Liver (tissue), 8 donors: ENCODE measurements at regions not wholly inside any gene's neighbourhood (a gene's known extent, or its start where the extent isn't known, plus 50 kb on each side); places are given as distances from the start of the nearest gene placed in this dataset. TPM values are rescaled to one million over a fixed set of nuclear protein-coding genes. Genes with fewer than 3 reads are reported as not detected.

ENCODE experiments used
- DNase-seq: peaks from one replicate; pipeline ENCODE4 v3.0.0-alpha.2; 2017; ENCODE audit warnings: low spot score
- H3K27ac ChIP-seq, 2 donors: one replicate each; pipeline ENCODE4 v1.7.0; 2013; ENCODE audit warnings: inconsistent platforms in 2 of 2, low read length in 2 of 2, control low read depth in 1 of 2, low read depth in 1 of 2, mild to moderate bottlenecking in 1 of 2
- H3K27me3 ChIP-seq, 4 donors: one replicate each; pipeline versions ENCODE4 v1.6.1 to v1.7.0; 2013; ENCODE audit warnings: low read length in 3 of 4, inconsistent platforms in 1 of 4, mild to moderate bottlenecking in 1 of 4, moderate library complexity in 1 of 4; ENCODE audit not compliant: control insufficient read depth in 4 of 4, insufficient read depth in 4 of 4
- H3K36me3 ChIP-seq, 4 donors: one replicate each; pipeline versions ENCODE4 v1.6.1 to v1.7.0; 2013; ENCODE audit warnings: low read length in 3 of 4, mild to moderate bottlenecking in 3 of 4, low read depth in 1 of 4, moderate library complexity in 1 of 4; ENCODE audit not compliant: control insufficient read depth in 4 of 4, insufficient read depth in 3 of 4
- H3K4me1 ChIP-seq, 4 donors: one replicate each; pipeline versions ENCODE4 v1.6.1 to v1.7.0; 2013; ENCODE audit warnings: low read length in 3 of 4, mild to moderate bottlenecking in 3 of 4, moderate library complexity in 1 of 4; ENCODE audit not compliant: control insufficient read depth in 4 of 4, insufficient read depth in 4 of 4
- H3K4me3 ChIP-seq, 3 donors: one replicate each; pipeline versions ENCODE4 v1.6.1 to v1.7.0; 2013; ENCODE audit warnings: low read length in 3 of 3, control low read depth in 1 of 3, low read depth in 1 of 3, mild to moderate bottlenecking in 1 of 3
- H3K9ac ChIP-seq, 2 donors: one replicate each; pipeline ENCODE4 v1.7.0; 2013; ENCODE audit warnings: low read length in 2 of 2, mild to moderate bottlenecking in 2 of 2, moderate library complexity in 2 of 2, control low read depth in 1 of 2, low read depth in 1 of 2
- H3K9me3 ChIP-seq, 4 donors: one replicate each; pipeline versions ENCODE4 v1.6.1 to v1.7.0; 2013; ENCODE audit warnings: low read length in 3 of 4; ENCODE audit not compliant: control insufficient read depth in 4 of 4
- ATF3 ChIP-seq: IDR thresholded peaks from 2 replicates; pipeline ENCODE4 v1.6.1; 2016; ENCODE audit warnings: antibody characterized with exemption
- EGR1 ChIP-seq, 2 donors: IDR thresholded peaks; 2 replicates each; pipeline ENCODE4 v1.6.1; 2016 to 2018; ENCODE audit warnings: antibody characterized with exemption in 2 of 2, low read depth in 2 of 2
- JUND ChIP-seq, 2 donors: IDR thresholded peaks; 2 replicates each; pipeline ENCODE4 v1.6.1; 2016; ENCODE audit warnings: antibody characterized with exemption in 2 of 2
- MAX ChIP-seq: IDR thresholded peaks from 2 replicates; pipeline ENCODE4 v1.6.1; 2016; ENCODE audit warnings: antibody characterized with exemption
- NR2F2 ChIP-seq: IDR thresholded peaks from 2 replicates; pipeline ENCODE4 v1.6.1; 2016; ENCODE audit warnings: antibody characterized with exemption
- REST ChIP-seq: IDR thresholded peaks from 2 replicates; pipeline ENCODE4 v1.6.1; 2016; ENCODE audit warnings: antibody characterized with exemption, mild to moderate bottlenecking
- TAF1 ChIP-seq: conservative IDR thresholded peaks from 2 replicates; pipeline ENCODE4 v1.6.1; 2016; ENCODE audit warnings: antibody characterized with exemption, mild to moderate bottlenecking
- YY1 ChIP-seq: IDR thresholded peaks from 2 replicates; pipeline ENCODE4 v1.6.1; 2016; ENCODE audit warnings: antibody characterized with exemption, mild to moderate bottlenecking
- WGBS: extraction: QIAGEN DNeasy Blood & Tissue Kit; methylation state at CpG from one replicate; pipeline ENCODE4 v1.1.7; 2013; 5-methylcytosine and 5-hydroxymethylcytosine counted together
- small RNA-seq: library from RNA; depleted of rRNA; stranded (forward); fragments of <200 nt; gene quantifications from one replicate; pipeline ENCODE3, GENCODE V24; 2014
- donor health status: healthy.
- donor health status: healthy.
- donor health status: healthy.
- donor health status: healthy.

GRCh38 chr5:35281613-35282012, 51.3 kb upstream of the PRLR start:
- TF ChIP-seq JUND (IDR thresholded peaks at IDR 0.05) (no peak), MAX (no peak), REST (no peak), EGR1 (IDR thresholded peaks at IDR 0.05; ENCODE audit: low read depth in 2 of 2) (no peak), ATF3 (no peak), TAF1 (no peak), NR2F2 (peak; percentile 18), YY1 (no peak)
- DNase-seq = no peak
- 65% methylated on average over 2 of the region's 2 CpGs for WGBS
- no peak overlapping the region for H3K4me3 ChIP-seq
- H3K4me1 ChIP-seq = no peaks in the 10 kb centered on the region
- H3K36me3 ChIP-seq = no peaks in the 10 kb centered on the region
- H3K27ac ChIP-seq = no peak overlapping the region
- H3K27me3 ChIP-seq = no peaks in the 10 kb centered on the region
- H3K9me3 ChIP-seq = no peaks in the 10 kb centered on the region
- H3K9ac ChIP-seq = no peak overlapping the region

Small RNA genes lying in the stretch of these regions (small RNA-seq; reads per million reads assigned to genes)
- not detected for gene RF00012
